HCT116 (cell line): ENCODE measurements at regions not wholly inside any gene's neighbourhood (a gene's known extent, or its start where the extent isn't known, plus 50 kb on each side); places are given as distances from the start of the nearest gene placed in this dataset.

Source experiments
- ATAC-seq: fragments of 200-7000 bp; cut with Tn5 transposase; 2 replicates; pipeline ENCODE4 v1.9.1; 2020; ENCODE audit warnings: mild to moderate bottlenecking, moderate library complexity
- BruUV-seq: library from RNA; stranded (reverse); fragments of 400-500 nt; replicated peaks from 2 replicates; lab custom pipeline; 2021; lab: Mats Ljungman, UMichigan
- CTCF ChIA-PET: fragments of 300-600 bp; sonication (Branson Sonifier 250); formaldehyde crosslinking; loops from one replicate; lab custom pipeline; 2021; ENCODE audit warnings: antibody characterized with exemption; lab: Charles Lee
- POLR2A ChIA-PET: fragments of 300-600, 350-600 bp; sonication (Branson Sonifier 250); formaldehyde crosslinking; loops from one replicate; lab custom pipeline; 2021; ENCODE audit warnings: antibody characterized with exemption; lab: Charles Lee
- RAD21 ChIA-PET, 2 experiments: fragments of 300-600 bp; sonication (Branson Sonifier 250); formaldehyde crosslinking; loops; one replicate each; lab custom pipeline; 2023; ENCODE audit warnings: low total read pairs in 2 of 2; ENCODE audit not compliant: uncharacterized antibody in 2 of 2, unreplicated experiment in 2 of 2, low non-redundant PET in 1 of 2; lab: Charles Lee
- DNase-seq: peaks from one replicate; pipeline ENCODE4 v3.0.0-alpha.2; 2010; ENCODE audit warnings: low read depth, low spot score
- H2AFZ ChIP-seq: fragments of 200-600 bp; shearing (Covaris generic), sonication (generic); 2 replicates; pipeline ENCODE4 v1.6.1; 2017; ENCODE audit warnings: low read depth, mixed run types, mixed read lengths, antibody characterized with exemption, low read length; ENCODE audit not compliant: poor library complexity, severe bottlenecking
- H3K27ac ChIP-seq: 2 replicates; pipeline ENCODE4 v1.5.1; 2012; ENCODE audit warnings: low read depth, low read length
- H3K27me3 ChIP-seq: fragments of 200-600 bp; sonication (generic); 2 replicates; pipeline ENCODE4 v1.6.1; 2016; ENCODE audit warnings: mixed run types, low read length, mixed read lengths; ENCODE audit not compliant: insufficient read depth
- H3K36me3 ChIP-seq, 2 experiments: fragments of 200-500 bp in 1 of 2; fragments of 200-600 bp in 1 of 2; sonication (Bioruptor generic) in 1 of 2; sonication (generic) in 1 of 2; 2 replicates each; pipeline versions ENCODE4 v1.5.1 to v1.6.1; 2014 to 2016; ENCODE audit warnings: low read length in 2 of 2, inconsistent platforms in 1 of 2, mixed read lengths in 1 of 2, mixed run types in 1 of 2; ENCODE audit not compliant: insufficient read depth in 2 of 2, control insufficient read depth in 1 of 2
- H3K4me1 ChIP-seq, 2 experiments: fragments of 200-600 bp in 1 of 2; sonication (generic) in 1 of 2; 2 replicates each; pipeline versions ENCODE4 v1.5.1 to v1.6.1; 2012 to 2017; ENCODE audit warnings: low read length in 2 of 2, inconsistent platforms in 1 of 2, mild to moderate bottlenecking in 1 of 2, mixed read lengths in 1 of 2, mixed run types in 1 of 2, moderate library complexity in 1 of 2; ENCODE audit not compliant: insufficient read depth in 2 of 2, control insufficient read depth in 1 of 2
- H3K4me2 ChIP-seq: fragments of 200-600 bp; sonication (generic); 2 replicates; pipeline ENCODE4 v1.6.1; 2017; ENCODE audit warnings: mixed run types, low read length, mixed read lengths
- H3K4me3 ChIP-seq, 2 experiments: fragments of 200-600 bp in 1 of 2; sonication (generic) in 1 of 2; replicated peaks in 1 of 2; 2 replicates each; pipeline ENCODE4 v1.5.1; 2011 to 2016; ENCODE audit warnings: low read length in 2 of 2, control low read depth in 1 of 2, low read depth in 1 of 2, mild to moderate bottlenecking in 1 of 2, mixed read lengths in 1 of 2, mixed run types in 1 of 2
- H3K79me2 ChIP-seq: fragments of 200-600 bp; sonication (generic); 2 replicates; pipeline ENCODE4 v1.6.1; 2017; ENCODE audit warnings: mild to moderate bottlenecking, mixed run types, low read length, moderate library complexity, mixed read lengths; ENCODE audit not compliant: insufficient read depth
- H3K9ac ChIP-seq: fragments of 200-600 bp; sonication (generic); 2 replicates; pipeline ENCODE4 v1.6.1; 2016; ENCODE audit warnings: low read length, mixed read lengths
- H3K9me2 ChIP-seq: fragments of 200-600 bp; sonication (generic), shearing (Covaris generic); 2 replicates; pipeline ENCODE4 v1.6.1; 2017; ENCODE audit warnings: mixed run types, mild to moderate bottlenecking, moderate library complexity; ENCODE audit not compliant: insufficient read depth
- H3K9me3 ChIP-seq, 2 experiments: fragments of 200-500 bp in 1 of 2; fragments of 200-600 bp in 1 of 2; sonication (Bioruptor generic) in 1 of 2; sonication (generic) in 1 of 2; 2 replicates each; pipeline ENCODE4 v1.6.1; 2014 to 2017; ENCODE audit warnings: low read length in 2 of 2, mixed read lengths in 2 of 2, inconsistent platforms in 1 of 2, low read depth in 1 of 2, mild to moderate bottlenecking in 1 of 2, mixed run types in 1 of 2, moderate library complexity in 1 of 2; ENCODE audit not compliant: control insufficient read depth in 1 of 2, insufficient read depth in 1 of 2
- H4K20me1 ChIP-seq: fragments of 200-600 bp; sonication (generic), shearing (Covaris generic); 2 replicates; pipeline ENCODE4 v1.6.1; 2017; ENCODE audit warnings: mixed run types, mild to moderate bottlenecking, moderate library complexity; ENCODE audit not compliant: insufficient read depth
- ATF3 ChIP-seq: IDR thresholded peaks from 2 replicates; pipeline ENCODE4 v1.6.1; 2012
- CBX3 ChIP-seq: IDR thresholded peaks from 2 replicates; pipeline ENCODE4 v1.6.1; 2012; ENCODE audit warnings: low read depth
- CEBPB ChIP-seq: IDR thresholded peaks from 2 replicates; pipeline ENCODE4 v1.6.1; 2012; ENCODE audit warnings: low read depth
- CTCF ChIP-seq, 3 experiments: fragments of 200-600 bp in 1 of 3; sonication (generic) in 1 of 3; IDR thresholded peaks in 2 of 3; conservative IDR thresholded peaks in 1 of 3; 2 replicates each; pipeline ENCODE4 v1.5.1; 2012 to 2017; ENCODE audit warnings: low read depth in 2 of 3, low read length in 2 of 3, antibody characterized with exemption in 1 of 3, borderline replicate concordance in 1 of 3, control low read depth in 1 of 3, mild to moderate bottlenecking in 1 of 3, mixed read lengths in 1 of 3, mixed run types in 1 of 3, moderate library complexity in 1 of 3; ENCODE audit not compliant: insufficient read depth in 1 of 3
- EGR1 ChIP-seq: IDR thresholded peaks from 2 replicates; pipeline ENCODE4 v1.6.1; 2012; ENCODE audit warnings: low read depth
- EZH2 ChIP-seq: fragments of 200-600 bp; sonication (generic); IDR thresholded peaks from 2 replicates; pipeline ENCODE4 v1.6.1; 2017; ENCODE audit warnings: antibody characterized with exemption, mixed run types
- FOSL1 ChIP-seq: IDR thresholded peaks from 2 replicates; pipeline ENCODE4 v1.6.1; 2012; ENCODE audit warnings: low read depth
- JUND ChIP-seq: IDR thresholded peaks from 2 replicates; pipeline ENCODE4 v1.6.1; 2012
- MAX ChIP-seq: IDR thresholded peaks from 2 replicates; pipeline ENCODE4 v1.6.1; 2012
- POLR2A ChIP-seq: IDR thresholded peaks from 2 replicates; pipeline ENCODE4 v1.7.0; 2011; ENCODE audit warnings: borderline replicate concordance; ENCODE audit not compliant: insufficient read depth, insufficient read length; ENCODE audit errors: extremely low read depth
- POLR2AphosphoS5 ChIP-seq: IDR thresholded peaks from 2 replicates; pipeline ENCODE4 v1.6.1; 2011; ENCODE audit warnings: mild to moderate bottlenecking, low read depth, low read length, moderate library complexity
- REST ChIP-seq: IDR thresholded peaks from 2 replicates; pipeline ENCODE4 v1.6.1; 2012; ENCODE audit warnings: low read depth
- SIN3A ChIP-seq: IDR thresholded peaks from 2 replicates; pipeline ENCODE4 v1.6.1; 2012; ENCODE audit warnings: low read depth
- SP1 ChIP-seq: IDR thresholded peaks from 2 replicates; pipeline ENCODE4 v1.6.1; 2012; ENCODE audit warnings: low read depth
- SRF ChIP-seq: IDR thresholded peaks from 2 replicates; pipeline ENCODE4 v1.6.1; 2012; ENCODE audit warnings: low read depth
- YY1 ChIP-seq: IDR thresholded peaks from 2 replicates; pipeline ENCODE4 v1.6.1; 2011; ENCODE audit warnings: low read length, low read depth, moderate library complexity, mild to moderate bottlenecking; ENCODE audit not compliant: insufficient replicate concordance; ENCODE audit errors: extremely low read depth
- ZBTB33 ChIP-seq: IDR thresholded peaks from 2 replicates; pipeline ENCODE4 v1.6.1; 2011; ENCODE audit warnings: mild to moderate bottlenecking, low read length, moderate library complexity; ENCODE audit not compliant: insufficient replicate concordance; ENCODE audit errors: extremely low read depth
- ZFX ChIP-seq: fragments of 450-650 bp; IDR thresholded peaks from 2 replicates; pipeline ENCODE4 v1.6.1; 2017
- ZNF274 ChIP-seq: fragments of 200-500 bp; sonication (Bioruptor generic); IDR thresholded peaks from 2 replicates; pipeline ENCODE4 v1.6.1; 2014; ENCODE audit warnings: mild to moderate bottlenecking, low read depth, low read length, inconsistent platforms
- intact Hi-C: fragments of 100-400 bp; cut with micrococcal nuclease; formaldehyde crosslinking; loops from 2 replicates; pipeline ENCODE4 v1.10.0; 2022

- RAD21 ChIA-PET: no interaction called here
- H3K9me2 ChIP-seq: no peaks in the 10 kb centered on the region
- no peak for ATAC-seq
- H3K9ac ChIP-seq: no peak overlapping the region
- CTCF ChIA-PET: no interaction called here
- DNase-seq: no peak
- no peaks in the 10 kb centered on the region for H3K9me3 ChIP-seq
- H3K27me3 ChIP-seq: no peaks in the 10 kb centered on the region
- intact Hi-C loops: no loop called here
- H3K4me3 ChIP-seq: no peak overlapping the region
- POLR2A ChIA-PET: no interaction called here
- H3K27ac ChIP-seq: no peak overlapping the region
- H3K36me3 ChIP-seq: no peaks in the 10 kb centered on the region
- BruUV-seq: no TSS peak
- H3K4me2 ChIP-seq: no peak overlapping the region
- H4K20me1 ChIP-seq: no peaks in the 10 kb centered on the region
- no peaks in the 10 kb centered on the region for H3K79me2 ChIP-seq
- TF ChIP-seq POLR2AphosphoS5 (no peak), CBX3 (no peak), EZH2 (no peak), ZNF274 (no peak), REST (no peak), SP1 (no peak), ATF3 (no peak), EGR1 (no peak), POLR2A (no peak), MAX (no peak), ZBTB33 (no peak), SRF (no peak), YY1 (no peak), JUND (no peak), ZFX (no peak), CTCF (IDR thresholded peaks at IDR 0.05 in 2 of 3, conservative IDR thresholded peaks at IDR 0.05 in 1 of 3; ENCODE audit: borderline replicate concordance in 1 of 3, insufficient read depth in 1 of 3, low read depth in 2 of 3, low read length in 2 of 3) (no peak), SIN3A (no peak), CEBPB (no peak), FOSL1 (no peak)
- H2AFZ ChIP-seq: no peak overlapping the region
- H3K4me1 ChIP-seq: no peaks in the 10 kb centered on the region
These were observed 110.7 kb downstream of the ZMAT3 start for GRCh38 chr3:178960918-178961317.
